H1 (cell line): ENCODE measurements at regions not wholly inside any gene's neighbourhood (a gene's known extent, or its start where the extent isn't known, plus 50 kb on each side); places are given as distances from the start of the nearest gene placed in this dataset.

Experiments
- CTCF ChIA-PET: fragments of 300-600 bp; sonication (Branson Sonifier 250); formaldehyde crosslinking; loops from one replicate; lab custom pipeline; 2021; ENCODE audit not compliant: partially characterized antibody; lab: Charles Lee
- POLR2A ChIA-PET: fragments of 300-600 bp; sonication (Branson Sonifier 250); formaldehyde crosslinking; loops from one replicate; lab custom pipeline; 2021; ENCODE audit warnings: inconsistent platforms; ENCODE audit not compliant: partially characterized antibody; lab: Charles Lee
- DNase-seq, 2 experiments: peaks; one replicate each; pipeline versions ENCODE4 v3.0.0 to v3.0.0-alpha.2; 2010 to 2022; ENCODE audit warnings: low spot score in 2 of 2, low read depth in 1 of 2, mixed read lengths in 1 of 2
- FAIRE-seq: peaks from 2 replicates; lab custom pipeline; 2011; peaks lifted over from hg19 to GRCh38; lab: Jason Lieb, UNC
- H2AFZ ChIP-seq: 2 replicates; pipeline ENCODE4 v1.8.1; 2012; ENCODE audit warnings: low read length, inconsistent platforms
- H2AK5ac ChIP-seq: 2 replicates; pipeline ENCODE4 v1.6.1; 2013; ENCODE audit warnings: low read depth, low read length
- H2BK120ac ChIP-seq: replicated peaks from 2 replicates; pipeline ENCODE3; 2013; ENCODE audit warnings: low read depth, low read length, inconsistent platforms
- H2BK12ac ChIP-seq: 2 replicates; pipeline ENCODE4 v1.6.1; 2013; ENCODE audit warnings: low read depth, low read length
- H2BK15ac ChIP-seq: 2 replicates; pipeline ENCODE4 v1.6.1; 2013; ENCODE audit warnings: low read length
- H2BK20ac ChIP-seq: 2 replicates; pipeline ENCODE4 v1.6.1; 2013; ENCODE audit warnings: low read length
- H2BK5ac ChIP-seq: 2 replicates; pipeline ENCODE4 v1.6.1; 2013; ENCODE audit warnings: low read depth, low read length
- H3K14ac ChIP-seq: 2 replicates; pipeline ENCODE4 v1.6.1; 2013; ENCODE audit warnings: inconsistent platforms; ENCODE audit not compliant: insufficient read length
- H3K18ac ChIP-seq: 2 replicates; pipeline ENCODE4 v1.6.1; 2013; ENCODE audit warnings: low read length; ENCODE audit errors: extremely low read depth
- H3K23ac ChIP-seq: 2 replicates; pipeline ENCODE4 v1.6.1; 2013; ENCODE audit warnings: inconsistent platforms; ENCODE audit not compliant: insufficient read length
- H3K23me2 ChIP-seq: 2 replicates; pipeline ENCODE4 v1.6.1; 2013; ENCODE audit warnings: low read depth, low read length
- H3K27ac ChIP-seq: 2 replicates; pipeline ENCODE4 v1.6.1; 2011; ENCODE audit warnings: low read depth, low read length, inconsistent platforms
- H3K27me3 ChIP-seq, 4 experiments: replicated peaks in 1 of 4; 1 replicate in 1 of 4; 2 replicates in 3 of 4; pipeline versions ENCODE4 v1.6.1 to v1.8.1; 2011 to 2013; ENCODE audit warnings: low read length in 3 of 4, mild to moderate bottlenecking in 3 of 4, inconsistent platforms in 2 of 4, mixed read lengths in 2 of 4, moderate library complexity in 1 of 4; ENCODE audit not compliant: control insufficient read depth in 3 of 4, insufficient read depth in 3 of 4; ENCODE audit errors: extremely low read depth in 1 of 4
- H3K36me3 ChIP-seq, 4 experiments: 2 replicates each; pipeline versions ENCODE4 v1.6.1 to v1.8.1; 2011 to 2013; ENCODE audit warnings: mild to moderate bottlenecking in 4 of 4, low read length in 3 of 4, moderate library complexity in 2 of 4, control low read depth in 1 of 4, inconsistent platforms in 1 of 4; ENCODE audit not compliant: insufficient read depth in 4 of 4, control insufficient read depth in 2 of 4
- H3K4ac ChIP-seq: replicated peaks from 2 replicates; pipeline ENCODE3; 2013; ENCODE audit warnings: low read length, low read depth, mixed read lengths, inconsistent platforms; ENCODE audit not compliant: insufficient read length
- H3K4me1 ChIP-seq, 4 experiments: replicated peaks in 1 of 4; 1 replicate in 1 of 4; 2 replicates in 3 of 4; pipeline versions ENCODE4 v1.6.1 to v1.8.1; 2011 to 2013; ENCODE audit warnings: low read length in 3 of 4, inconsistent platforms in 2 of 4, mixed read lengths in 1 of 4; ENCODE audit not compliant: insufficient read depth in 4 of 4, control insufficient read depth in 3 of 4
- H3K4me2 ChIP-seq, 2 experiments: 2 replicates each; pipeline versions ENCODE4 v1.6.1 to v1.8.1; 2011 to 2013; ENCODE audit warnings: low read depth in 2 of 2, low read length in 2 of 2, control low read depth in 1 of 2, inconsistent platforms in 1 of 2, mild to moderate bottlenecking in 1 of 2; ENCODE audit not compliant: insufficient read depth in 1 of 2
- H3K4me3 ChIP-seq, 4 experiments: fragments of 200-600, 300-600 bp in 1 of 4; sonication (generic), shearing (Covaris generic), sonication (Bioruptor Twin) in 1 of 4; 2 replicates each; pipeline versions ENCODE4 v1.5.1 to v1.8.1; 2011 to 2016; ENCODE audit warnings: low read length in 4 of 4, low read depth in 3 of 4, control low read depth in 2 of 4, inconsistent platforms in 2 of 4, mild to moderate bottlenecking in 2 of 4, mixed read lengths in 1 of 4, moderate library complexity in 1 of 4; ENCODE audit not compliant: insufficient read depth in 2 of 4; ENCODE audit errors: extremely low read depth in 1 of 4
- H3K56ac ChIP-seq: replicated peaks from 2 replicates; pipeline ENCODE3; 2013; ENCODE audit warnings: low read depth, mild to moderate bottlenecking, mixed read lengths, low read length, inconsistent platforms; ENCODE audit not compliant: insufficient read length
- H3K79me1 ChIP-seq: 2 replicates; pipeline ENCODE4 v1.6.1; 2013; ENCODE audit warnings: low read depth, low read length, control low read depth
- H3K79me2 ChIP-seq, 2 experiments: 2 replicates each; pipeline versions ENCODE4 v1.6.1 to v1.8.1; 2012 to 2013; ENCODE audit warnings: low read length in 2 of 2, mild to moderate bottlenecking in 2 of 2, inconsistent platforms in 1 of 2; ENCODE audit not compliant: insufficient read depth in 2 of 2, control insufficient read depth in 1 of 2
- H3K9ac ChIP-seq, 4 experiments: replicated peaks in 1 of 4; 1 replicate in 1 of 4; 2 replicates in 3 of 4; pipeline versions ENCODE4 v1.6.1 to v1.8.1; 2011 to 2013; ENCODE audit warnings: low read depth in 3 of 4, low read length in 3 of 4, control low read depth in 2 of 4, mild to moderate bottlenecking in 2 of 4, moderate library complexity in 2 of 4, inconsistent platforms in 1 of 4; ENCODE audit errors: extremely low read depth in 1 of 4
- H3K9me3 ChIP-seq, 2 experiments: 2 replicates each; pipeline versions ENCODE4 v1.6.1 to v1.8.1; 2012 to 2013; ENCODE audit warnings: mild to moderate bottlenecking in 2 of 2, moderate library complexity in 2 of 2, control low read depth in 1 of 2, inconsistent platforms in 1 of 2, low read depth in 1 of 2, low read length in 1 of 2, mixed read lengths in 1 of 2; ENCODE audit not compliant: insufficient read depth in 2 of 2
- H4K20me1 ChIP-seq, 2 experiments: replicated peaks in 1 of 2; 2 replicates each; pipeline versions ENCODE3 to v1.8.1; 2011 to 2013; ENCODE audit warnings: inconsistent platforms in 2 of 2, low read length in 2 of 2, mild to moderate bottlenecking in 1 of 2; ENCODE audit not compliant: insufficient read depth in 2 of 2, control insufficient read depth in 1 of 2
- H4K5ac ChIP-seq: 2 replicates; pipeline ENCODE4 v1.6.1; 2013; ENCODE audit warnings: low read length, low read depth, mixed read lengths, inconsistent platforms; ENCODE audit not compliant: insufficient read length
- H4K8ac ChIP-seq: 2 replicates; pipeline ENCODE4 v1.8.0; 2013; ENCODE audit warnings: mild to moderate bottlenecking, moderate library complexity, low read length, inconsistent platforms; ENCODE audit not compliant: insufficient read depth; ENCODE audit errors: extremely low read depth
- H4K91ac ChIP-seq: replicated peaks from 2 replicates; pipeline ENCODE3; 2013; ENCODE audit warnings: low read length, mixed read lengths, inconsistent platforms; ENCODE audit not compliant: insufficient read length
- ASH2L ChIP-seq: fragments of 200-600, 300-600 bp; sonication (generic); IDR thresholded peaks from one replicate; pipeline ENCODE4 v1.7.1; 2017; ENCODE audit warnings: low read length
- ATF2 ChIP-seq: IDR thresholded peaks from 2 replicates; pipeline ENCODE4 v1.6.1; 2012; ENCODE audit warnings: low read length, inconsistent platforms
- EP300 ChIP-seq, 2 experiments: IDR thresholded peaks; 1 replicate in 1 of 2; 2 replicates in 1 of 2; pipeline ENCODE4 v1.6.1; 2011 to 2012; ENCODE audit warnings: low read depth in 2 of 2, low read length in 2 of 2, mild to moderate bottlenecking in 2 of 2, borderline replicate concordance in 1 of 2, inconsistent platforms in 1 of 2, moderate library complexity in 1 of 2
- FOSL1 ChIP-seq: IDR thresholded peaks from 2 replicates; pipeline ENCODE4 v1.6.1; 2011; ENCODE audit warnings: mild to moderate bottlenecking, low read depth, low read length, moderate library complexity; ENCODE audit not compliant: insufficient read depth
- GABPA ChIP-seq: IDR thresholded peaks from 2 replicates; pipeline ENCODE4 v1.6.1; 2011; ENCODE audit warnings: mild to moderate bottlenecking, low read length, moderate library complexity, borderline replicate concordance; ENCODE audit not compliant: insufficient read depth
- HDAC6 ChIP-seq: IDR thresholded peaks from one replicate; pipeline ENCODE4 v1.7.1; 2012; ENCODE audit warnings: low read depth, mild to moderate bottlenecking, inconsistent platforms, low read length, moderate library complexity
- NRF1 ChIP-seq: IDR thresholded peaks from 2 replicates; pipeline ENCODE4 v1.6.1; 2011; ENCODE audit warnings: mild to moderate bottlenecking, low read depth, low read length, improper control_type of control experiment
- SRF ChIP-seq: IDR thresholded peaks from 2 replicates; pipeline ENCODE4 v1.6.1; 2011; ENCODE audit warnings: mild to moderate bottlenecking, low read depth, low read length, moderate library complexity
- TEAD4 ChIP-seq: IDR thresholded peaks from 2 replicates; pipeline ENCODE4 v1.6.1; 2012; ENCODE audit warnings: low read depth, low read length, inconsistent platforms, mixed read lengths
- WGBS, 2 experiments: shearing (Covaris generic) in 1 of 2; methylation state at CpG; one replicate each; pipeline versions ENCODE4 v1.1.6 to v1.1.7; 2013 to 2015; ENCODE audit warnings: low lambda C conversion rate in 2 of 2, mixed read lengths in 2 of 2, inconsistent platforms in 1 of 2, low coverage in 1 of 2, missing lambda C conversion rate in 1 of 2; ENCODE audit not compliant: insufficient replicate concordance in 2 of 2, insufficient coverage in 1 of 2, insufficient read length in 1 of 2; ENCODE audit errors: extremely low coverage in 1 of 2, missing lambda C conversion rate in 1 of 2; 5-methylcytosine and 5-hydroxymethylcytosine counted together

GRCh38 chr6:163659803-163660202 lies 245.3 kb downstream of the QKI start:
- H3K4me2 ChIP-seq = no peak overlapping the region
- no peak overlapping the region for H3K4me3 ChIP-seq
- no peak overlapping the region for H2BK15ac ChIP-seq
- H2BK12ac ChIP-seq = no peak overlapping the region
- H3K56ac ChIP-seq = no peak overlapping the region
- H4K8ac ChIP-seq = no peak overlapping the region; the same call in 1 of the 2 replicates
- no peak overlapping the region for H3K4ac ChIP-seq
- CTCF ChIA-PET = interaction anchor here (0.6 kb wide), 1 partner anchor 476 kb away, joined by 3 read pairs; no protein-coding TSS in a partner anchor
- no peak overlapping the region for H3K27ac ChIP-seq
- H3K27me3 ChIP-seq = no peaks in the 10 kb centered on the region; a peak in 1 of 7 replicates
- no peaks in the 10 kb centered on the region for H4K20me1 ChIP-seq
- no peak overlapping the region for H3K18ac ChIP-seq
- DNase-seq (peak in 1 of 2 experiments; percentile 3), FAIRE-seq (no peak)
- H3K36me3 ChIP-seq = no peaks in the 10 kb centered on the region
- no peak overlapping the region for H2AK5ac ChIP-seq
- H4K91ac ChIP-seq = no peak overlapping the region
- H2BK5ac ChIP-seq = no peak overlapping the region
- POLR2A ChIA-PET = no interaction called here
- peaks cover 0 to 4% (median 0%) of the 10 kb centered on the region in 4 experiments; a peak in 1 of 7 replicates for H3K4me1 ChIP-seq
- no peak overlapping the region for H2AFZ ChIP-seq
- no peaks in the 10 kb centered on the region for H3K23me2 ChIP-seq
- H4K5ac ChIP-seq = no peak overlapping the region
- WGBS, 2 experiments = 94% methylated on average over 4 of the region's 4 CpGs; no CpG with 5 or more reads in 1 of the 2 experiments
- H3K79me2 ChIP-seq = no peaks in the 10 kb centered on the region
- no peaks in the 10 kb centered on the region for H3K79me1 ChIP-seq
- H3K9ac ChIP-seq = no peak overlapping the region
- H3K9me3 ChIP-seq = no peaks in the 10 kb centered on the region
- no peak overlapping the region for H2BK20ac ChIP-seq
- no peak overlapping the region for H3K14ac ChIP-seq
- H2BK120ac ChIP-seq = no peak overlapping the region
- no peak overlapping the region for H3K23ac ChIP-seq
- TF ChIP-seq EP300 (IDR thresholded peaks at IDR 0.05; ENCODE audit: borderline replicate concordance in 1 of 2, low read depth in 2 of 2, low read length in 2 of 2) (no peak), ATF2 (no peak), ASH2L (no peak), NRF1 (no peak), GABPA (no peak), SRF (no peak), FOSL1 (no peak), TEAD4 (no peak), HDAC6 (no peak)
